ENCODE measurements at regions not wholly inside any gene's neighbourhood (a gene's known extent, or its start where the extent isn't known, plus 50 kb on each side); places are given as distances from the start of the nearest gene placed in this dataset. TPM values are rescaled to one million over a fixed set of nuclear protein-coding genes. Genes with fewer than 3 reads are reported as not detected.

- no peaks in the 10 kb centered on the region for H3K36me3 Mint-ChIP-seq (ENCODE audit: low read depth)
- CTCF ChIA-PET = interaction anchor here (1.3 kb wide), 2 partner anchors 76 to 350 kb away, joined by 3 to 7 read pairs; no protein-coding TSS in a partner anchor
- H3K4me3 Mint-ChIP-seq = no peak overlapping the region
- H3K27ac Mint-ChIP-seq = no peak overlapping the region
- POLR2A ChIA-PET = no interaction called here
- peaks cover 3% of the 10 kb centered on the region for H3K27me3 Mint-ChIP-seq (ENCODE audit: low read depth)
- no peaks in the 10 kb centered on the region for H3K4me1 Mint-ChIP-seq (ENCODE audit: low read depth)
- ATAC-seq (no peak), DNase-seq (peak; percentile 23)
- no peaks in the 10 kb centered on the region for H3K9me3 Mint-ChIP-seq (ENCODE audit: insufficient read depth)
These were observed 64.8 kb upstream of the POU3F2 start for GRCh38 chr6:98769546-98769945.

- H3K27me3 Mint-ChIP-seq (ENCODE audit: low read depth) = peaks cover 22% of the 10 kb centered on the region
- H3K9me3 Mint-ChIP-seq (ENCODE audit: insufficient read depth) = no peaks in the 10 kb centered on the region
- H3K27ac Mint-ChIP-seq = no peak overlapping the region
- no peak overlapping the region for H3K4me3 Mint-ChIP-seq
- H3K4me1 Mint-ChIP-seq (ENCODE audit: low read depth) = no peaks in the 10 kb centered on the region
- CTCF ChIA-PET = no interaction called here
- POLR2A ChIA-PET = interaction anchor here (0.6 kb wide), 1 partner anchor 30 kb away, joined by 5 read pairs; no protein-coding TSS in a partner anchor
- H3K36me3 Mint-ChIP-seq (ENCODE audit: low read depth) = no peaks in the 10 kb centered on the region
- no peak for DNase-seq
- ATAC-seq = no peak
These were observed 59.2 kb upstream of the POU3F2 start for GRCh38 chr6:98775205-98775604.

GRCh38 chr6:98777762-98778161 is 56.6 kb upstream of the POU3F2 start:
- ChIA-PET CTCF (no interaction called here), POLR2A (no interaction called here)
- ATAC-seq (no peak), DNase-seq (no peak)
- H3K27me3 Mint-ChIP-seq (ENCODE audit: low read depth) = peaks cover 22% of the 10 kb centered on the region
- H3K4me1 Mint-ChIP-seq (ENCODE audit: low read depth) = no peaks in the 10 kb centered on the region
- H3K4me3 Mint-ChIP-seq = no peak overlapping the region
- H3K27ac Mint-ChIP-seq = no peak overlapping the region
- no peaks in the 10 kb centered on the region for H3K9me3 Mint-ChIP-seq (ENCODE audit: insufficient read depth)
- H3K36me3 Mint-ChIP-seq (ENCODE audit: low read depth) = no peaks in the 10 kb centered on the region

GRCh38 chr6:98779618-98780017 is 54.8 kb upstream of the POU3F2 start:
- Mint-ChIP-seq H3K36me3 (ENCODE audit: low read depth) (no peaks in the 10 kb centered on the region), H3K4me3 (no peak overlapping the region), H3K27me3 (ENCODE audit: low read depth) (peaks cover 21% of the 10 kb centered on the region), H3K4me1 (ENCODE audit: low read depth) (no peaks in the 10 kb centered on the region), H3K9me3 (ENCODE audit: insufficient read depth) (no peaks in the 10 kb centered on the region), H3K27ac (no peak overlapping the region)
- DNase-seq (no peak), ATAC-seq (no peak)
- CTCF ChIA-PET = no interaction called here
- POLR2A ChIA-PET = no interaction called here

- Mint-ChIP-seq H3K36me3 (ENCODE audit: low read depth) (no peaks in the 10 kb centered on the region), H3K9me3 (ENCODE audit: insufficient read depth) (no peaks in the 10 kb centered on the region), H3K4me3 (no peak overlapping the region), H3K4me1 (ENCODE audit: low read depth) (no peaks in the 10 kb centered on the region), H3K27ac (no peak overlapping the region), H3K27me3 (ENCODE audit: low read depth) (peaks cover 15% of the 10 kb centered on the region)
- ChIA-PET CTCF (no interaction called here), POLR2A (no interaction called here)
- DNase-seq (no peak), ATAC-seq (no peak)
These were observed 51.6 kb upstream of the POU3F2 start for GRCh38 chr6:98782772-98783171.

- no peak for ATAC-seq
- Mint-ChIP-seq H3K27ac (no peak overlapping the region), H3K27me3 (ENCODE audit: low read depth) (peaks cover 11% of the 10 kb centered on the region), H3K9me3 (ENCODE audit: insufficient read depth) (no peaks in the 10 kb centered on the region), H3K4me3 (no peak overlapping the region), H3K36me3 (ENCODE audit: low read depth) (no peaks in the 10 kb centered on the region), H3K4me1 (ENCODE audit: low read depth) (no peaks in the 10 kb centered on the region)
- DNase-seq = no peak
- CTCF ChIA-PET = no interaction called here
- POLR2A ChIA-PET = no interaction called here
These were observed 50.8 kb upstream of the POU3F2 start for GRCh38 chr6:98783578-98783977.

Small RNAs in the stretch of these regions (microRNA-seq; reads per million reads assigned to microRNA genes)
- not detected for gene MIR2113
